ENCODE measurements at regions not wholly inside any gene's neighbourhood (a gene's known extent, or its start where the extent isn't known, plus 50 kb on each side); places are given as distances from the start of the nearest gene placed in this dataset.
A peak's percentile ranks its signal among the peaks of the same experiment; 100 is the strongest.

GRCh38 chr17:83195330-83196023, 116.1 kb downstream of the METRNL start:
- H3K4me1 Mint-ChIP-seq (ENCODE audit: low read depth in 2 of 2), result peaks cover 32 to 34% of the 10 kb centered on the region in 2 donors
- H3K9me3 Mint-ChIP-seq, result no peaks in the 10 kb centered on the region
- H3K27me3 Mint-ChIP-seq, result no peaks in the 10 kb centered on the region
- ATAC-seq (replicated peaks) (no peak), DNase-seq (no peak)
- peaks cover 26% of the 10 kb centered on the region for H3K36me3 Mint-ChIP-seq (ENCODE audit: insufficient read depth)
- H3K27ac Mint-ChIP-seq, result no peak overlapping the region
- no peak overlapping the region for H3K4me3 Mint-ChIP-seq

- no peaks in the 10 kb centered on the region for H3K9me3 Mint-ChIP-seq
- ATAC-seq (replicated peaks) (no peak), DNase-seq (no peak)
- H3K27ac Mint-ChIP-seq, result no peak overlapping the region
- H3K36me3 Mint-ChIP-seq (ENCODE audit: insufficient read depth), result peaks cover 27% of the 10 kb centered on the region
- H3K4me1 Mint-ChIP-seq (ENCODE audit: low read depth in 2 of 2), result peaks cover 34 to 36% of the 10 kb centered on the region in 2 donors
- no peak overlapping the region for H3K4me3 Mint-ChIP-seq
- no peaks in the 10 kb centered on the region for H3K27me3 Mint-ChIP-seq
Measured at GRCh38 chr17:83196024-83196365, 116.6 kb downstream of the METRNL start.

GRCh38 chr17:83196366-83196765, 117.0 kb downstream of the METRNL start:
- Mint-ChIP-seq H3K9me3 (no peaks in the 10 kb centered on the region), H3K4me3 (no peak overlapping the region), H3K36me3 (ENCODE audit: insufficient read depth) (peaks cover 25% of the 10 kb centered on the region), H3K4me1 (ENCODE audit: low read depth in 2 of 2) (peaks cover 35 to 36% of the 10 kb centered on the region in 2 donors), H3K27ac (no peak overlapping the region), H3K27me3 (no peaks in the 10 kb centered on the region)
- ATAC-seq (replicated peaks) (no peak), DNase-seq (no peak)

DNA sequence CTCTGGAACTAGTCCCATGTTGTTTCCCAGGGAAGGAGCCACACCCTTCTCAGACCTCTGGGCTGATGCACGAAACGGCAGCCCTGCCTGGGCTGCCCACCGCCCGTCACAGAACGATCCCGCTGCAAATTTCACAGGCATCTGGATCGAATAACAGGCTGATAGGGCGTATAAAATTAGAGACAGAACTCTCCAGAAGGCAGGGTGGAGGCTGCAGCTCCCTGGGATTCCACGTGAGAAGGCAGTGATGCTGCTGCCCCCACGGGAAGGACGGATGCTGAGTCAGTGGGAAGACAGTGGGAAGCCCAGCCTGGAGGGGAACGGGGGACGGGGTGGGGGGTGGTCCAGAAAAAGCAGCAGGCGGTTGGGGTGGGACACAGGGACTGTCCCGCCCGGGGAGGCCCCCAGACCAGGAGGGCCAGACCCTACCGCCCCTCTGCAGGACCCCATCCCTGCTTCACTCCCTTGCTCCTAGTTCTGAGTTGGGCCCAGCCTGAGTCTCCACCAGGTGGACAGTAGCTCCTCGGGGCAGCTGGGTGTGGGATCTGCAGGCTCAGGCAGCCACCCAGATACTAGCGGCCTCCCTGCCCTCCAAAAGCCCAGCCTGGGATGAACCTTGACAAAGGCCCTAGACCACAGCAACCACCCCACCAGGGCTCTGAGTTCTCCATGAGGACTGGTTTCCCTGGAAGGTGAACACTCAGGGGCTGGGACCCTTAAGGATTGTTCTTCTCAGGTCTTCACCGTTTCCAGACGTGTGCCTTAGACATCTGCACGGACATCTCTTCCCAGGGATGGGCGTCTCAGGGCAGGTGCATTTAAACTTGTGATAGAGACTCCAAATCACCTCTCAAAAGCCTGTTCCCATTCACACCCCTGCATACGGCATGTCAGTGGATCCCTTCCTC, 117.8 kb downstream of the METRNL start:
- H3K36me3 Mint-ChIP-seq (ENCODE audit: insufficient read depth), result peaks cover 25% of the 10 kb centered on the region
- DNase-seq, result peak in 1 of 3 experiments; percentile 0
- no peaks in the 10 kb centered on the region for H3K27me3 Mint-ChIP-seq
- no peak for ATAC-seq (replicated peaks)
- no peak overlapping the region for H3K27ac Mint-ChIP-seq
- no peaks in the 10 kb centered on the region for H3K9me3 Mint-ChIP-seq
- peak overlapping the region; percentile 6 to 15 for H3K4me3 Mint-ChIP-seq
- H3K4me1 Mint-ChIP-seq (ENCODE audit: low read depth in 2 of 2), result peaks cover 41 to 42% of the 10 kb centered on the region in 2 donors

DNA sequence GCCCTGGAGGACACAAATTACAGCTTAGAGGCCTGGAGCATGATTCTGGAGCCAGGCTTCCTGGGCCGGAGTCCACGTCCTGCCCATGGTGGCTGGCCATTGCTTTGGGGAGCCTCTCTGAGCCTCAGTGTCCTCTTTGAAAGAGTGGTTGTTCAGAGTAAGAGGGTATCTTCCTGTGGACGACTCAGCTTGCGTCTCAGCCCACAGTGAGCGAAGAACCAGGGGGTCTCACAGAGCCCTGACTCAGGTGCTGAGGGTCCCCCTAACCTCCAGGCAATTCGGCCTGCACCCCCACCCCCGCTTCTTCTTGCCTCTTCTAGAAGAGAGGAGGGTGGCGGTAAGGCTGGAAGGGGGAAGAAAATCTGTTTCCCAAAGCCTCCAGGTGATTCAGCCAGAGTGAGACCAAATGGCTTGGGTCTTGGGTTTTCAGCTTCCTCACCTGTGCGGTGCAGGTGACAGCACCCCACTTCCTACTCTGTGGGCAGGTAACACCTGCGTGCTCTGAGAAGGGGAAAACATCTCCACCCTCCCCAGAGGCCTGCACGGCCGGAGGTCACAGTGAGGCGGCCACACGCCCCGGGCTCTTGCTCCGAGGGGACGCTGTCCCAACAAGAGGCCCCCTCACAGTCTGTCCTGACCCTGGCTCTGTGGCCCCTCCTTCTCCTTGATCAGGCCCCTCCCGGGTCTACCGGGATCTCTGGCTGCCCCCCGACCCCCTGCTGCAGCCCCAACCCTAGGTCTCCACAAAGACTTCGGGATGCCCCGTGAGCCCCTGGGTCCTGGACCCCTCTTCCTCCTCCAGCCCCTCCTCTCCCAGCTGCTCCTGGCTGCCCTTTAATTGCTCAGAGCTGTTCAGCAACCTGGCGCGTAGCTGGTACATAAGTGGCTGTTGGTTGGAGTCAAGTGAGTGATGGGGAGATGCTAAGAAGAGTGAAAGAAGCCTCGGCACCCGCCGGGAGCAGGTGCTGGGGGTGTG, 119.2 kb downstream of the METRNL start:
- Mint-ChIP-seq H3K4me3 (peak overlapping the region; percentile 86 to 94), H3K9me3 (no peaks in the 10 kb centered on the region), H3K36me3 (ENCODE audit: insufficient read depth) (peaks cover 25% of the 10 kb centered on the region), H3K27ac (peak overlapping the region; percentile 98), H3K4me1 (ENCODE audit: low read depth in 2 of 2) (peaks cover 45 to 51% of the 10 kb centered on the region in 2 donors), H3K27me3 (no peaks in the 10 kb centered on the region)
- DNase-seq (peak in 1 of 3 experiments; percentile 9), ATAC-seq (replicated peaks) (no peak)

GRCh38 chr17:83199500-83200201, 120.2 kb downstream of the METRNL start:
- Mint-ChIP-seq H3K36me3 (ENCODE audit: insufficient read depth) (peaks cover 33% of the 10 kb centered on the region), H3K9me3 (no peaks in the 10 kb centered on the region), H3K27ac (peak overlapping the region; percentile 98), H3K4me3 (peak overlapping the region; percentile 86 to 94), H3K27me3 (no peaks in the 10 kb centered on the region), H3K4me1 (ENCODE audit: low read depth in 2 of 2) (peaks cover 37 to 51% of the 10 kb centered on the region in 2 donors)
- ATAC-seq (replicated peaks), result peak; percentile 38
- peak; percentile 43 to 48 (median 44) for DNase-seq

- Mint-ChIP-seq H3K9me3 (no peaks in the 10 kb centered on the region), H3K27ac (peak overlapping the region; percentile 98)
- DNase-seq, result peak; percentile 81 to 82 (median 81)
Measured at GRCh38 chr17:83200231-83200699, 120.9 kb downstream of the METRNL start.

DNA sequence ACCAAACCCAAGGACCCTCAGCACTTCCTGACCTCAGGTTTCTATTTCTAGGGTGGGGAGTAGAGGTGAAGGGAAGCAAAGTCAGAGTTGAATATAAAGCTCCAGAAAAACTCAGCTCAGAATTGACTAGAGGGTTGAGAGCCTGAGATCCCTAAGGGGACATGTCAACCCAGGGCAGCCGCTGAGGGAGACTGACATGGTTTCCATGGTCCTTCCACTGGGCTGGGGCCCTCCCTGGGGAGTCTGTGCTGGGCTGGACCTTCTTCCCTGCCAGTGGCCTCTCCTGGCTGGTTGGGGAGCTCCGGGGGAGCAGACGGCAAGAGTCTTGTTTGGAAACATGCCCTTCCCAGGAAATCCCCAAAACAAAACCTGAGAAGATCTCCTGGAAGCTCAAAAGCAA, 121.3 kb downstream of the METRNL start:
- peaks cover 37 to 52% of the 10 kb centered on the region in 2 donors for H3K4me1 Mint-ChIP-seq (ENCODE audit: low read depth in 2 of 2)
- peak overlapping the region; percentile 86 to 94 for H3K4me3 Mint-ChIP-seq
- H3K27ac Mint-ChIP-seq, result peak overlapping the region; percentile 98

More at GRCh38 chr17:83200231-83200699, 120.9 kb downstream of the METRNL start:
- Mint-ChIP-seq H3K4me3 (peak overlapping the region; percentile 86 to 94), H3K4me1 (ENCODE audit: low read depth in 2 of 2) (peaks cover 37 to 51% of the 10 kb centered on the region in 2 donors), H3K27me3 (no peaks in the 10 kb centered on the region), H3K36me3 (ENCODE audit: insufficient read depth) (peaks cover 34% of the 10 kb centered on the region)
- peak; percentile 81 for ATAC-seq (replicated peaks)

DNA sequence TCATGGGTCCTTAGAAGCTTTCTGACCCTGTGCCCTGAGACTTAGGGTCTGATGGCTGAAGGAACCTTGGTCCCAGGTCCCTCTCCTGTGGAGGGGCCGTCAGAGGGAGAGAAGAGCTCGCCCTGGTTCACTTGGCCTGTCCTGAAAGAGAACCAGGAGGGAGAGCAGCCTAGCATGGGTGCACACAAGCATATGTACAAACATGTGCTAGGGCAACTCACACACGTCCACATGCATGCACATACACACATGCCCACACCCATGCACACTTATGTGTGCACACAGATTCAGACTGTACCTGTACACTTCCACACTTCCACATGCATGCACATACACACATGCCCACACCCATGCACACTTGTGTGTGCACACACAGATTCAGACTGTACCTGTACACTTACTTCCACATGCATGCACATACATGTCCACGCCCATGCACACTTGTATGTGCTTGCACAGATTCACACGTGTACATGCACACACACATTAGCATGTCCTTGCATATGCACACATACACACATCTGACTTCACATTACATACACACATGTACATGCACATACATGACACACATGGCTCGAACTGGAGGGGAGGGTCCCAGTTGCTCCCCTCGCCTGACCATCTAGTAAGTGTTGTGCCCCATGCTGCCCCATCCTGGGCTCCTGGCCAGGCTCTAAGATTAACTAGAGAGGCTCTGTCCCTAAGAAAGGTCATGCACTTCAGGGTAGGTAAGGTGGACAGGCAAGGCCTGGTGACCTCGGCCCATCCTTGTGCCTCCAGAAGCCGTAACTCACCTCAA, 122.0 kb downstream of the METRNL start:
- Mint-ChIP-seq H3K27ac (peak overlapping the region; percentile 98), H3K4me3 (peak overlapping the region; percentile 86 to 94), H3K9me3 (no peaks in the 10 kb centered on the region), H3K36me3 (ENCODE audit: insufficient read depth) (peaks cover 34% of the 10 kb centered on the region), H3K4me1 (ENCODE audit: low read depth in 2 of 2) (peaks cover 42 to 55% of the 10 kb centered on the region in 2 donors), H3K27me3 (no peaks in the 10 kb centered on the region)
- no peak for ATAC-seq (replicated peaks)
- DNase-seq, result no peak

More for the DNA sequence above, 121.3 kb downstream of the METRNL start:
- Mint-ChIP-seq H3K36me3 (ENCODE audit: insufficient read depth) (peaks cover 34% of the 10 kb centered on the region), H3K27me3 (no peaks in the 10 kb centered on the region), H3K9me3 (no peaks in the 10 kb centered on the region)
- ATAC-seq (replicated peaks) (no peak), DNase-seq (no peak)

DNA sequence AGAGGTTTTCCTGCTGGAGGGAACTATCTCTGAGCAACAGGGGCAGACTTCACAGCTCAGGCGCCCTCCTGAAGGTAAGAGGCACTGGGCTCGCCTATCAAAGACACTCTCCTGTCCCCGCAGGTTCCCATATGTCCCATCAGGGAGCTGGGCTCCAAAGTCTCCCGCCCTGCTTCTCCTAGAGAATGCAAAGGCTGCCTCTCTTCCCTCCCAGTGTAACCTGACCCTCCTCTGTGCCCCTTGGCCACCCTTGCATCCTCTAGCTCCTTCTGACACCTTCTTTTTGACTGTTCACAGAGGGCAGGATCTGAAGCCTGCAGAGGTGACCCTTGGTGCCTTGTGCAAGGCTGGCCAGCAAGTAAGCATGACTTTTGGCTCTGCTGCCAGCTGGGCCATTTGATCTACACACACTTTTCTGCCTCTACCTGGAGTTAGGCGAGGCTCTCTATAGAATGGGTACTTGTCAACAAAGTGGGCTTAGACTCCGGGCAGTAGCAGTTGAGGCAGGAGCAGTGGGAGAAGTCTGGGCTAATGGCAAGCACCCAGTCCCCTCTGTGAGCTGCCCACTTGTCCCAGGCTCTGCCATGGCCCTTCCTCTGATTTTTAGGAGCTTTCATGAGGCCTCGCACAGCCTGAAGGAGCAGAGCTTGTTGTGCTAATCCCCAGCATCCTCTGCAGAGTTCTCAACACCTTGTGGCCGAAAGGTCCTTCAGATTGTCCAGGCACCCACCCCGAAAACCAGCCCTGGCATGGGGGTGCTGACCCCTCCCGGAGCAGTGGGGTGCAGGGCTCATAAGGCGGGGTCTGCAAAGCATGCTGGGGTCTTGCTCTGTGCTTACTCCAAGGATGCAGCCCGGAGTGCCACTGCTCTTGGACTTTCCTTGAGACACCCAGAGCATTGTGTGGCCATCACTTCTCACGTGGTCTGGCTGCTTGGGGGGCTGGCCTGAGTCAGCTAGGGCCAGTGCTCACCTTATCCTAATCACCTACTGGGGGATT, 122.9 kb downstream of the METRNL start:
- H3K9me3 Mint-ChIP-seq, result no peaks in the 10 kb centered on the region
- H3K4me3 Mint-ChIP-seq, result peak overlapping the region; percentile 8 to 29
- ATAC-seq (replicated peaks), result no peak

DNA sequence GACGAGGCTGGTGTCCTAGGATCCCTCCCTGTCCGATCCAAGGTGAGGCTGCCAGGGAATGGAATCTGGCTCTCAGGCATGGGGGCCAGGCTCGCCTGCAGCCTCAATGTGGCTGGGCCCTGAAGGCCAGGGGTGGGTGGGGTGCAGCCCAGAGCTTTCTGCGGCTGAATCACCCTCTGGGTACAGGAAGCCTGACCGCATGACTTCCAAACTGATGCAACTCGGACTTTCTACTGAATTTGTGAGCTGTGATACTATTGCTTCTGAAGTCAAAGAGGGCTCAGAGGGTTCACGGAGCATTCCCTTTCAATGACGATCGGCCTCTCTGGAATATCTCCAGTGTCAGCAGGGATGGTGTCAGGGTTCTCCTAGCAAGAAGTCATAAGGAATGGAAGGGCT, 123.7 kb downstream of the METRNL start:
- Mint-ChIP-seq H3K4me1 (ENCODE audit: low read depth in 2 of 2) (peaks cover 42 to 55% of the 10 kb centered on the region in 2 donors), H3K27ac (no peak overlapping the region)

More for the DNA sequence above, 122.9 kb downstream of the METRNL start:
- peaks cover 42 to 55% of the 10 kb centered on the region in 2 donors for H3K4me1 Mint-ChIP-seq (ENCODE audit: low read depth in 2 of 2)
- peaks cover 29% of the 10 kb centered on the region for H3K36me3 Mint-ChIP-seq (ENCODE audit: insufficient read depth)
- peak in 1 of 3 experiments; percentile 0 for DNase-seq
- peak overlapping the region; percentile 77 to 98 for H3K27ac Mint-ChIP-seq
- H3K27me3 Mint-ChIP-seq, result no peaks in the 10 kb centered on the region

More for the DNA sequence above, 123.7 kb downstream of the METRNL start:
- H3K36me3 Mint-ChIP-seq (ENCODE audit: insufficient read depth), result peaks cover 29% of the 10 kb centered on the region
- DNase-seq, result peak in 1 of 3 experiments; percentile 0
- no peak for ATAC-seq (replicated peaks)
- H3K4me3 Mint-ChIP-seq, result no peak overlapping the region
- no peaks in the 10 kb centered on the region for H3K27me3 Mint-ChIP-seq
- H3K9me3 Mint-ChIP-seq, result no peaks in the 10 kb centered on the region

All from effector memory CD8-positive, alpha-beta T cell (primary cell).